HepG2 (cell line): ENCODE measurements at regions not wholly inside any gene's neighbourhood (a gene's known extent, or its start where the extent isn't known, plus 50 kb on each side); places are given as distances from the start of the nearest gene placed in this dataset.

Experiments
- ATAC-seq: fragments of 200-7000 bp; cut with Tn5 transposase; 3 replicates; pipeline ENCODE4 v1.9.1; 2020; ENCODE audit warnings: mild to moderate bottlenecking, moderate library complexity
- BruUV-seq: library from RNA; stranded (reverse); fragments of 400-500 nt; replicated peaks from 2 replicates; lab custom pipeline; 2021; lab: Mats Ljungman, UMichigan
- CTCF ChIA-PET: fragments of 300-600 bp; formaldehyde crosslinking; extraction: SDS; loops from one replicate; lab custom pipeline; 2021; ENCODE audit warnings: low total read pairs, inconsistent platforms, low intra/inter-chr PET ratio; lab: Yijun Ruan, JAX
- POLR2A ChIA-PET: fragments of 350-600 bp; sonication (Branson Sonifier 250); formaldehyde crosslinking; loops from one replicate; lab custom pipeline; 2020; ENCODE audit warnings: antibody characterized with exemption, inconsistent platforms; lab: Yijun Ruan, JAX
- DNase-seq: peaks from one replicate; pipeline ENCODE4 v3.0.0-alpha.2; 2015; ENCODE audit warnings: low spot score
- FAIRE-seq: peaks from 3 replicates; lab custom pipeline; 2011; peaks lifted over from hg19 to GRCh38; lab: Jason Lieb, UNC
- H2AFZ ChIP-seq: one replicate; pipeline ENCODE4 v1.6.1; 2011; ENCODE audit warnings: low read length, inconsistent platforms
- H3K27ac ChIP-seq: fragments of 300-600 bp; 3 replicates; pipeline ENCODE4 v1.8.0; 2011; ENCODE audit warnings: mixed run types, mild to moderate bottlenecking, mixed read lengths, low read length, inconsistent platforms; ENCODE audit not compliant: insufficient read depth; ENCODE audit errors: extremely low read length
- H3K27me3 ChIP-seq, 2 experiments: fragments of 200-600 bp in 1 of 2; 2 replicates in 1 of 2; 3 replicates in 1 of 2; pipeline versions ENCODE4 v1.6.0 to v1.8.0; 2011; ENCODE audit warnings: low read length in 2 of 2, mild to moderate bottlenecking in 2 of 2, moderate library complexity in 2 of 2, inconsistent platforms in 1 of 2; ENCODE audit not compliant: insufficient read depth in 2 of 2, control insufficient read depth in 1 of 2
- H3K36me3 ChIP-seq, 2 experiments: fragments of 200-600 bp in 1 of 2; replicated peaks in 1 of 2; 2 replicates in 1 of 2; 3 replicates in 1 of 2; pipeline versions ENCODE4 v1.5.1 to v1.8.0; 2011; ENCODE audit warnings: low read length in 2 of 2, inconsistent platforms in 1 of 2; ENCODE audit not compliant: insufficient read depth in 2 of 2, control insufficient read depth in 1 of 2
- H3K4me1 ChIP-seq: 2 replicates; pipeline ENCODE4 v1.5.1; 2012; ENCODE audit warnings: low read length, inconsistent platforms; ENCODE audit not compliant: insufficient read depth
- H3K4me2 ChIP-seq: 2 replicates; pipeline ENCODE4 v1.6.0; 2011; ENCODE audit warnings: low read depth, low read length, inconsistent platforms
- H3K4me3 ChIP-seq, 3 experiments: fragments of 200-600 bp in 1 of 3; sonication (generic), shearing (Covaris generic) in 1 of 3; replicated peaks in 1 of 3; 2 replicates each; pipeline ENCODE4 v1.5.1; 2011 to 2016; ENCODE audit warnings: low read length in 3 of 3, inconsistent platforms in 2 of 3, low read depth in 2 of 3, mild to moderate bottlenecking in 2 of 3, control low read depth in 1 of 3, mixed read lengths in 1 of 3; ENCODE audit not compliant: insufficient read depth in 1 of 3
- H3K79me2 ChIP-seq: one replicate; pipeline ENCODE4 v1.6.1; 2011; ENCODE audit warnings: low read length, inconsistent platforms; ENCODE audit not compliant: insufficient read depth
- H3K9ac ChIP-seq: 2 replicates; pipeline ENCODE4 v1.6.0; 2011; ENCODE audit warnings: mild to moderate bottlenecking, low read depth, low read length, inconsistent platforms; ENCODE audit not compliant: insufficient read depth
- H3K9me3 ChIP-seq: 2 replicates; pipeline ENCODE4 v1.5.1; 2012; ENCODE audit warnings: mild to moderate bottlenecking, low read length
- H4K20me1 ChIP-seq: 2 replicates; pipeline ENCODE4 v1.6.0; 2011; ENCODE audit warnings: inconsistent platforms, mild to moderate bottlenecking, low read length, moderate library complexity; ENCODE audit not compliant: insufficient read depth
- AGO1 ChIP-seq: fragments of 200-400 bp; formaldehyde crosslinking; IDR thresholded peaks from 2 replicates; pipeline ENCODE4 v1.6.1; 2017; ENCODE audit warnings: mild to moderate bottlenecking, low read depth, low read length, moderate library complexity; ENCODE audit not compliant: poor library complexity, severe bottlenecking
- ATF7-NPFF ChIP-seq: sonication (generic); formaldehyde crosslinking; IDR thresholded peaks from 2 replicates; pipeline ENCODE4 v1.8.1; 2023; ENCODE audit warnings: mild to moderate bottlenecking, low read depth, missing genetic modification reagents, moderate library complexity
- CENPX ChIP-seq: sonication (generic); formaldehyde crosslinking; IDR thresholded peaks from 2 replicates; pipeline ENCODE4 v1.9.0; 2021; ENCODE audit warnings: mild to moderate bottlenecking, missing genetic modification reagents, moderate library complexity
- DNMT3B ChIP-seq: conservative IDR thresholded peaks from 2 replicates; pipeline ENCODE4 v1.6.1; 2016; ENCODE audit warnings: missing biosample characterization, control low read depth
- FOSL2 ChIP-seq: sonication (generic); formaldehyde crosslinking; IDR thresholded peaks from 2 replicates; pipeline ENCODE4 v1.4.0; 2020; ENCODE audit warnings: missing genetic modification reagents
- FOXA3 ChIP-seq: IDR thresholded peaks from 2 replicates; pipeline ENCODE4 v1.6.1; 2016; ENCODE audit warnings: missing genetic modification reagents, missing compliant biosample characterization
- FOXM1 ChIP-seq: sonication (generic); formaldehyde crosslinking; IDR thresholded peaks from 2 replicates; pipeline ENCODE4 v1.5.0; 2020; ENCODE audit warnings: missing genetic modification reagents
- IRF2 ChIP-seq: IDR thresholded peaks from 2 replicates; pipeline ENCODE4 v1.6.1; 2018; ENCODE audit warnings: missing genetic modification reagents, missing compliant biosample characterization
- MTA1 ChIP-seq: sonication (generic); formaldehyde crosslinking; IDR thresholded peaks from 2 replicates; pipeline ENCODE4 v1.4.0; 2020; ENCODE audit warnings: missing genetic modification reagents, mild to moderate bottlenecking, borderline replicate concordance
- PHF20 ChIP-seq: sonication (generic); formaldehyde crosslinking; IDR thresholded peaks from 2 replicates; pipeline ENCODE4 v1.5.0; 2020; ENCODE audit warnings: mild to moderate bottlenecking, missing genetic modification reagents
- PPARG ChIP-seq: conservative IDR thresholded peaks from 2 replicates; pipeline ENCODE4 v1.6.1; 2016; ENCODE audit warnings: missing biosample characterization, missing genetic modification reagents
- RARG ChIP-seq: sonication (generic); formaldehyde crosslinking; IDR thresholded peaks from 2 replicates; pipeline ENCODE4 v1.4.0; 2020; ENCODE audit warnings: low read depth, mild to moderate bottlenecking, missing genetic modification reagents
- ZC3H13 ChIP-seq: sonication (generic); formaldehyde crosslinking; IDR thresholded peaks from 2 replicates; pipeline ENCODE4 v1.8.1; 2023; ENCODE audit warnings: mild to moderate bottlenecking, missing genetic modification reagents, moderate library complexity
- ZFP36L1 ChIP-seq: sonication (generic); formaldehyde crosslinking; IDR thresholded peaks from 2 replicates; pipeline ENCODE4 v1.8.0; 2022; ENCODE audit warnings: mild to moderate bottlenecking, missing genetic modification reagents, moderate library complexity
- ZIK1 ChIP-seq: sonication (generic); formaldehyde crosslinking; IDR thresholded peaks from 2 replicates; pipeline ENCODE4 v1.5.0; 2020; ENCODE audit warnings: mild to moderate bottlenecking, low read depth, missing genetic modification reagents, borderline replicate concordance
- ZNF121 ChIP-seq: sonication (generic); formaldehyde crosslinking; IDR thresholded peaks from 2 replicates; pipeline ENCODE4 v1.5.0; 2020; ENCODE audit warnings: mild to moderate bottlenecking, missing genetic modification reagents
- ZNF282 ChIP-seq: fragments of 450-650 bp; IDR thresholded peaks from 2 replicates; pipeline ENCODE4 v1.6.1; 2018; ENCODE audit not compliant: partially characterized antibody
- ZNF768 ChIP-seq: sonication (generic); formaldehyde crosslinking; IDR thresholded peaks from 2 replicates; pipeline ENCODE4 v1.4.0; 2020; ENCODE audit warnings: missing genetic modification reagents
- WGBS: methylation state at CpG from one replicate; pipeline ENCODE4 v1.1.6; 2017; ENCODE audit warnings: low lambda C conversion rate; 5-methylcytosine and 5-hydroxymethylcytosine counted together
- in situ Hi-C: cut with HindIII; loops from 2 replicates; pipeline ENCODE4 v1.10.0; 2017; ENCODE audit warnings: low pct_unique_long_range_greater_than_20kb; ENCODE audit not compliant: extremely low pct_ligation_motif_present
- intact Hi-C: fragments of 100-400 bp; cut with micrococcal nuclease; formaldehyde crosslinking; loops from one replicate; pipeline ENCODE4 v1.10.0; 2022; ENCODE audit not compliant: unreplicated experiment
- TF ChIP-seq, protein P1 (sequence below): sonication (generic); formaldehyde crosslinking; IDR thresholded peaks from 2 replicates; pipeline ENCODE4 v1.5.0; 2020; ENCODE audit warnings: mild to moderate bottlenecking, missing genetic modification reagents, moderate library complexity
- TF ChIP-seq, protein P2 (sequence below): sonication (generic); formaldehyde crosslinking; IDR thresholded peaks from 2 replicates; pipeline ENCODE4 v1.4.0; 2020; ENCODE audit warnings: mild to moderate bottlenecking, low read depth, missing genetic modification reagents
- TF ChIP-seq, protein P3 (sequence below): sonication (generic); formaldehyde crosslinking; IDR thresholded peaks from 2 replicates; pipeline ENCODE4 v1.8.1; 2023; ENCODE audit warnings: missing genetic modification reagents, mild to moderate bottlenecking, borderline replicate concordance

DNA sequence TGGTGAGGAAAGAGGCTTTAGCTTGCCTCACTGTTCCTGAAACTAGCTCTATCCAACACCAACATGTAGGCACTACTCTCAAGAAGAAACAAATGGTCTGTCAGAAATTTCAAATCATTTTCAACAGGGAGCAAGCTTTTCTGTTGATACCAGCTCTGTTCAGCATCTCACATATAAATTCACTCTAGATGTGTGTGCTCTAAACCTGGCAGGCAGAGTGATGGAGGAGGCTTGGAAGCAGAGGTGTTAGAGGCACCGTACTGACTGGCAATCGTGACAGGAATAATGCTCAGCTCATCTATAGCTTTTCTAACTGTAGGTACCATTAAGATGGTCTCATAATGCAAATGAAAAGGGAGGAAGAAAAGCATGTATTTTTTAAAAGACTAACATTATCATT is 597.2 kb upstream of the NECTIN3 start (continued):
- TF ChIP-seq IRF2 (CRISPR knock-in tag) (no peak), ZNF768 (CRISPR knock-in tag) (no peak), ZFP36L1 (CRISPR knock-in tag) (no peak), FOXA3 (no peak)

DNA sequence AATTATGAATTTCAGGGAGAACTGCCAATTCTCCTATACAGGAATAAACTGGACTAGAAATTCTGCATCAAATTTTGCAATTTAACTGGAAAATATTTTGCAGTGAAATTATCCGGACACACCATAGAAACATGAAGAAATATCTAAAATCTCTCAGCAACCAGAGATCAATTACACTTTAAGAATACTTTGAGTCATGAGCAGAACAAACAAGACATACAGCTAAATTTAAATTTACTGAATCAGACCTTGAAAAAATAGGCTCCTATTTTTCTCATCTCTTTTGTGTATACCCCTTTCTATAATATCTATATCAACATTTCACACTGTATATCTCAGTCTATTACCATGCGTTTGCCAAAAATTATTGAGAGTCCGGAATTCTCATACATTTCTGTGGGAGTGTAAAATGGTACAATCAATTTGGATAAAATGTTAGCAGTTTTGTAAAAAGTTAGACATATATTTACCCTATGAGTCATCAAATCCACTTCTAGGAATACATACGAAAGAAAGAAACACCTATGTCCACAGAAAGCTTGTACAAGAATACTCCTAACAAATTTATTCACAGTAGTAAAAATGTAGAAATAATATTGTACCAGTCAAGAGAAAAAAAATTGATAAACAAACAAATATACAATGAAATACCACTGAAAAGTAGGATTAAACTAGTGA is 593.1 kb upstream of the NECTIN3 start:
- Histone ChIP-seq H3K9ac (no peak overlapping the region), H2AFZ (no peak overlapping the region), H3K36me3 (no peaks in the 10 kb centered on the region), H4K20me1 (no peaks in the 10 kb centered on the region), H3K4me2 (no peak overlapping the region), H3K27ac (no peak overlapping the region), H3K79me2 (no peaks in the 10 kb centered on the region), H3K4me3 (no peak overlapping the region), H3K9me3 (peaks cover 11% of the 10 kb centered on the region), H3K4me1 (no peaks in the 10 kb centered on the region)
- no TSS peak for BruUV-seq
- DNase-seq (no peak), FAIRE-seq (no peak), ATAC-seq (no peak)
- in situ Hi-C loops = no loop called here
- CTCF ChIA-PET = no interaction called here
- POLR2A ChIA-PET = no interaction called here
- 37% methylated on average over 4 of the region's 4 CpGs for WGBS
- TF ChIP-seq PPARG (no peak), ZNF282 (no peak), ZC3H13 (CRISPR knock-in tag) (no peak), DNMT3B (no peak), ZNF121 (no peak), ZIK1 (CRISPR knock-in tag) (no peak), PHF20 (CRISPR knock-in tag) (no peak), RARG (CRISPR knock-in tag) (no peak), CENPX (no peak), FOSL2 (CRISPR knock-in tag) (no peak), ATF7-NPFF (CRISPR knock-in tag) (no peak), AGO1 (no peak), MTA1 (CRISPR knock-in tag) (no peak), FOXM1 (CRISPR knock-in tag) (no peak)
- TF ChIP-seq, protein P1, sequence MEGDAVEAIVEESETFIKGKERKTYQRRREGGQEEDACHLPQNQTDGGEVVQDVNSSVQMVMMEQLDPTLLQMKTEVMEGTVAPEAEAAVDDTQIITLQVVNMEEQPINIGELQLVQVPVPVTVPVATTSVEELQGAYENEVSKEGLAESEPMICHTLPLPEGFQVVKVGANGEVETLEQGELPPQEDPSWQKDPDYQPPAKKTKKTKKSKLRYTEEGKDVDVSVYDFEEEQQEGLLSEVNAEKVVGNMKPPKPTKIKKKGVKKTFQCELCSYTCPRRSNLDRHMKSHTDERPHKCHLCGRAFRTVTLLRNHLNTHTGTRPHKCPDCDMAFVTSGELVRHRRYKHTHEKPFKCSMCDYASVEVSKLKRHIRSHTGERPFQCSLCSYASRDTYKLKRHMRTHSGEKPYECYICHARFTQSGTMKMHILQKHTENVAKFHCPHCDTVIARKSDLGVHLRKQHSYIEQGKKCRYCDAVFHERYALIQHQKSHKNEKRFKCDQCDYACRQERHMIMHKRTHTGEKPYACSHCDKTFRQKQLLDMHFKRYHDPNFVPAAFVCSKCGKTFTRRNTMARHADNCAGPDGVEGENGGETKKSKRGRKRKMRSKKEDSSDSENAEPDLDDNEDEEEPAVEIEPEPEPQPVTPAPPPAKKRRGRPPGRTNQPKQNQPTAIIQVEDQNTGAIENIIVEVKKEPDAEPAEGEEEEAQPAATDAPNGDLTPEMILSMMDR (CRISPR knock-in tag) = no peak
- TF ChIP-seq, protein P2, sequence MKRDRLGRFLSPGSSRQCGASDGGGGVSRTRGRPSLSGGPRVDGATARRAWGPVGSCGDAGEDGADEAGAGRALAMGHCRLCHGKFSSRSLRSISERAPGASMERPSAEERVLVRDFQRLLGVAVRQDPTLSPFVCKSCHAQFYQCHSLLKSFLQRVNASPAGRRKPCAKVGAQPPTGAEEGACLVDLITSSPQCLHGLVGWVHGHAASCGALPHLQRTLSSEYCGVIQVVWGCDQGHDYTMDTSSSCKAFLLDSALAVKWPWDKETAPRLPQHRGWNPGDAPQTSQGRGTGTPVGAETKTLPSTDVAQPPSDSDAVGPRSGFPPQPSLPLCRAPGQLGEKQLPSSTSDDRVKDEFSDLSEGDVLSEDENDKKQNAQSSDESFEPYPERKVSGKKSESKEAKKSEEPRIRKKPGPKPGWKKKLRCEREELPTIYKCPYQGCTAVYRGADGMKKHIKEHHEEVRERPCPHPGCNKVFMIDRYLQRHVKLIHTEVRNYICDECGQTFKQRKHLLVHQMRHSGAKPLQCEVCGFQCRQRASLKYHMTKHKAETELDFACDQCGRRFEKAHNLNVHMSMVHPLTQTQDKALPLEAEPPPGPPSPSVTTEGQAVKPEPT (CRISPR knock-in tag) = no peak
- TF ChIP-seq, protein P3, sequence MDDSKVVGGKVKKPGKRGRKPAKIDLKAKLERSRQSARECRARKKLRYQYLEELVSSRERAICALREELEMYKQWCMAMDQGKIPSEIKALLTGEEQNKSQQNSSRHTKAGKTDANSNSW = no peak
- TF ChIP-seq, all 625 proteins: peak for 0
- H3K27me3 ChIP-seq = no peaks in the 10 kb centered on the region
- intact Hi-C loops = no loop called here
